ENCODE measurements at regions not wholly inside any gene's neighbourhood (a gene's known extent, or its start where the extent isn't known, plus 50 kb on each side); places are given as distances from the start of the nearest gene placed in this dataset.
"Not testable (repeated sequence)": the region's sequence is repeated elsewhere in the genome, so short reads cannot be mapped to it uniquely, and the experiment has no call there.

DNA sequence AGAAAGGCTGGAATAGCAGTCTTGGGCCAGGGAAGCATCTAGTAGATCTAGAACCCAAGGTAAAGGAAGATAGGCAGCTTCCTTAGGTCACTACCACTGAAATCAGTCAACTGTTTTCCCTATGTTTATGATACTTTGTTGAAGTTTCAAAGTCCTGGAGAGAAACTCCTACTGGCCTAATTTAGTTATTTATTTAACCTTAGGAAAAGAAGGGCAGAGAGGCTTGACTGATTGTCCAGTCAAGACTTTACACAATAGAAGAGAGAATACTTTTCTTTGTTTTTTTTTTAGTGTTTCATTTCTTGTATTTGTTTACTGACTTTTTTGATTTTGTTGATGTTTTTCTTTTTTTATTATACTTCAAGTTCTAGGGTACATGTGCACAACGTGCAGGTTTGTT lies 138.9 kb upstream of the PHYHIPL start:
- Histone ChIP-seq H3K9me3 (no peaks in the 10 kb centered on the region), H3K4me1 (ENCODE audit: low read depth) (no peaks in the 10 kb centered on the region), H3K4me3 (no peak overlapping the region), H3K36me3 (ENCODE audit: low read depth) (no peaks in the 10 kb centered on the region)
- DNase-seq (no peak), ATAC-seq (no peak)
- TF ChIP-seq, protein P1, sequence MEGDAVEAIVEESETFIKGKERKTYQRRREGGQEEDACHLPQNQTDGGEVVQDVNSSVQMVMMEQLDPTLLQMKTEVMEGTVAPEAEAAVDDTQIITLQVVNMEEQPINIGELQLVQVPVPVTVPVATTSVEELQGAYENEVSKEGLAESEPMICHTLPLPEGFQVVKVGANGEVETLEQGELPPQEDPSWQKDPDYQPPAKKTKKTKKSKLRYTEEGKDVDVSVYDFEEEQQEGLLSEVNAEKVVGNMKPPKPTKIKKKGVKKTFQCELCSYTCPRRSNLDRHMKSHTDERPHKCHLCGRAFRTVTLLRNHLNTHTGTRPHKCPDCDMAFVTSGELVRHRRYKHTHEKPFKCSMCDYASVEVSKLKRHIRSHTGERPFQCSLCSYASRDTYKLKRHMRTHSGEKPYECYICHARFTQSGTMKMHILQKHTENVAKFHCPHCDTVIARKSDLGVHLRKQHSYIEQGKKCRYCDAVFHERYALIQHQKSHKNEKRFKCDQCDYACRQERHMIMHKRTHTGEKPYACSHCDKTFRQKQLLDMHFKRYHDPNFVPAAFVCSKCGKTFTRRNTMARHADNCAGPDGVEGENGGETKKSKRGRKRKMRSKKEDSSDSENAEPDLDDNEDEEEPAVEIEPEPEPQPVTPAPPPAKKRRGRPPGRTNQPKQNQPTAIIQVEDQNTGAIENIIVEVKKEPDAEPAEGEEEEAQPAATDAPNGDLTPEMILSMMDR (IDR thresholded peaks at IDR 0.05) = no peak
- intact Hi-C loops (cut with DNase I, micrococcal nuclease) = no loop called here

DNA sequence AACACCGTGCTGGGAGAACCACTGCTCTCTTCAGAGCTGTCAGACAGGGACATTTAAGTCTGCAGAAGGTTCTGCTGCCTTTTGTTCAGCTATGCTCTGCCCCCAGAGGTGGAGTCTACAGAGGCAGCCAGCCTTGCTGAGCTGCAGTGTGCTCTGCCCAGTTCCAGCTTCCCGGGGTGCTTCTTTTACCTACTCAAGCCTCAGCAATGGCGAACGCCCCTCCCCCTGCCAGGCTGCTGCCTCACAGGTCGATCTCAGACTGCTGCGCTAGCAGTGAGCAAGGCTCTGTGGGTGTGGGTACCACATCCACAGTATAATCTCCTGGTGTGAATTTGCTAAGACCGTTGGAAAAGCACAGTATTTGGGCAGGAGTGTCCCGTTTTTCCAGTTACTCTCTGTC lies 133.1 kb upstream of the PHYHIPL start:
- H3K4me3 ChIP-seq; H3K36me3 ChIP-seq (ENCODE audit: low read depth); H3K4me1 ChIP-seq (ENCODE audit: low read depth); DNase-seq; ATAC-seq; H3K9me3 ChIP-seq; intact Hi-C loops (cut with DNase I, micrococcal nuclease): not testable (repeated sequence)

DNA sequence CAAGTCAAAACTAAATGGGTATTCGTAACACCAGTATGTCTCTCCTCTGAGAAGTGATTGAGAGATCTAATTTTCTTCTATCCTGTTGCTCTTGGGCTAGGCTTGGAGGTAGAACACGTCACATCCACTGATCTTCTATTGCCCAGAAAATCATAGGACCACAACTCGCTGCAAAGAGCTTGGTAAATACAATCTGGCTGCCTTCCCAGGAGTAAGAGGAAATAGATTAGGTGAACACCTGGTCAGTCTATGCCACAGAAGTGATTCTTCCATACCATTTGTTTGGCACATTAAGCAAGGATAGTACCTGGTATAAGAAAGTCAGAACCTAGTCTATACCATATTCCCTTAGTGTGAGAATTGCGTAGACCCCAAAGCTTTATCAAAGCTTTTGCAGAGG lies 129.3 kb upstream of the PHYHIPL start:
- TF ChIP-seq, protein P1 (IDR thresholded peaks at IDR 0.05) = no peak
- H3K4me3 ChIP-seq = no peak overlapping the region
- ATAC-seq = peak; percentile 73
- no peaks in the 10 kb centered on the region for H3K9me3 ChIP-seq
- intact Hi-C loops (cut with DNase I, micrococcal nuclease) = no loop called here
- peak in 1 of 3 donors; percentile 9 for DNase-seq
- H3K4me1 ChIP-seq (ENCODE audit: low read depth) = no peaks in the 10 kb centered on the region
- no peaks in the 10 kb centered on the region for H3K36me3 ChIP-seq (ENCODE audit: low read depth)

DNA sequence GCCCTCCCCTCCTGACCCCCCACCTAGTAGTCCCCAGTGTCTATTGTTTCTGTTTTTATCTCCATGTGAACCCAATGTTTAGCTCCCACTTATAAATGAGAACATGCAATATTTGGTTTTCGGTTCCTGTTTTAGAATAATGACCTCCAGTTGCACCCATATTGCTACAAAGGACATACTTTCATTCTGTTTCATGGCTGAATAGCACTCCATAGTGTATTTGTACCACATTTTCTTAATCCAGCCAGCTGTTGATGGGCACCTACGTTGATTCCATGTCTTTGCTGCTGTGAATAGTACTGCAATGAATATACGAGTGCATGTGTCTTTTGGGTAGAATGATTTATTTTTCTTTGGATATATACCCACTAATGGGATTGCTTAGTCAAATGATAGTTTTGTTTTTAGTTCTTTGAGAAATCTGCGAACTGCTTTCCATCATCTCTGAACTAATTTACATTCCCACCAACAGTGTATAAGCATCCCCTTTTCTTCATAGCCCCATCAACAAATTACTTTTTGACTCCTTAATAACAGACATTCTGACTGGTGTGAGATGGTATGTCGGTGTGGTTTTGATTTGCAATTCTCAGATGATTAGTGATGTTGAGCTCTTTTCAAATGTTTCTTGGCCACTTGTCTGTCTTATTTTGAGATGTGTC lies 128.4 kb upstream of the PHYHIPL start:
- DNase-seq = no peak
- intact Hi-C loops (cut with DNase I, micrococcal nuclease) = no loop called here
- no peak for ATAC-seq
- H3K4me3 ChIP-seq = no peak overlapping the region
- no peaks in the 10 kb centered on the region for H3K9me3 ChIP-seq
- H3K36me3 ChIP-seq (ENCODE audit: low read depth) = no peaks in the 10 kb centered on the region
- no peaks in the 10 kb centered on the region for H3K4me1 ChIP-seq (ENCODE audit: low read depth)
- TF ChIP-seq, protein P1 (IDR thresholded peaks at IDR 0.05) = no peak

DNA sequence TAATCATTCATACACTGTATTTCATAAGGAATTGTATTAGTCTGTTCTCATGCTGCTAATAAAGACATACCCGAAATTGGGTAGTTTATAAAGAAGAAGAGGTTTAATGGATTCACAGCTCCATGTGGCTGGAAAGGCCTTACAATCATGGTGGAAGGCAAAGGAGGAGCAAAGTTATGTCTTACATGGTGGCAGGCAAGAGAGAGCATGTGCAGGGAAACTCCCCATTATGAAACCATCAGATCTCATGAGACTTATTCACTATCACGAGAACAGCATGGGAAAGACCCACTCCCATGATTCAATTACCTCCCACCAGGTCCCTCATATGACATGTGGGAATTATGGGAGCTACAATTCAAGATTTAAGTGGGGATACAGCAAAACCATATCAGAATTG lies 122.9 kb upstream of the PHYHIPL start:
- H3K9me3 ChIP-seq; H3K36me3 ChIP-seq (ENCODE audit: low read depth); H3K4me3 ChIP-seq; H3K4me1 ChIP-seq (ENCODE audit: low read depth); ATAC-seq; DNase-seq; intact Hi-C loops (cut with DNase I, micrococcal nuclease): not testable (repeated sequence)

DNA sequence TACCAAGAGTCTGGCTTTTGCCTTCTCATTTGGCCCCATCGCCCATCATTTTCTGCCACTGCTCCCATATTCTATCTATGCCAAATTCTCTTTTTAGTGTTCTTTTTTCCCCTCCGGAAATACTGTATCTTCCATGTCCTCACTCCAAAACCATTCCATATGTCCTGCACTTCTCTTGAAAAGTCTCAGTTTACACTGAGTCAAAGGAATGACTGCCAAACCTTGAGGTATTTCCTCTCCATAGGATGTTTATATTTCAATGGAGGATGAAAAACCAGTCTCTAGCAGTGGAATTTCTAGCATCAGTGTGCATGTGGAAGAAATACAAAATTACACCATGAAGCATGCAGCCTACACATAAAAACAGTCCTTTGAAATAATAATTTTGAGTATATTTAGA lies 121.4 kb upstream of the PHYHIPL start:
- intact Hi-C loops (cut with DNase I, micrococcal nuclease) = no loop called here
- no peak overlapping the region for H3K4me3 ChIP-seq
- TF ChIP-seq, protein P1 (IDR thresholded peaks at IDR 0.05) = no peak
- ATAC-seq (no peak), DNase-seq (no peak)
- H3K4me1 ChIP-seq (ENCODE audit: low read depth) = no peaks in the 10 kb centered on the region
- H3K36me3 ChIP-seq (ENCODE audit: low read depth) = no peaks in the 10 kb centered on the region
- H3K9me3 ChIP-seq = no peaks in the 10 kb centered on the region

DNA sequence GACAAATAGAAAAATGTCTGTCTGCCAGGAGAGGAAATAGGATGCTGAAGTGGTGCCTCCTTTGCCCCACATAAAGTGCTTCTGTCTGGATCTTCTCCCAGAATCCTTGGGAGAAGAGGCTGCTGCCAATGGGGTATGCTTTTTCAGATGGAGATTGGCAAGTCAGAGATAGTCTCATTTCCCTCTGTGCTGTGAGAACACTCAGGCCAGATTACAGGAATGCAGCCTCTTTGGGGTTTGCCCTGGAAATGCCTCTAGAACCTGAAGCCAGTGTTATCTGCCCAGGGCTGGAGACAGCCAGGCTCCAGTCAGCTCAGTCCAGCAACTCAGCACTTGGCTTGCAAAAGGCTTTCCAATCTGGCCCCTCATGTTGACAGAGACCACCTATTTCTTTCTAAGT lies 119.1 kb upstream of the PHYHIPL start:
- H3K4me1 ChIP-seq (ENCODE audit: low read depth) = no peaks in the 10 kb centered on the region
- DNase-seq (no peak), ATAC-seq (no peak)
- H3K9me3 ChIP-seq = no peaks in the 10 kb centered on the region
- TF ChIP-seq, protein P1 (IDR thresholded peaks at IDR 0.05) = no peak
- H3K4me3 ChIP-seq = no peak overlapping the region
- intact Hi-C loops (cut with DNase I, micrococcal nuclease) = no loop called here
- no peaks in the 10 kb centered on the region for H3K36me3 ChIP-seq (ENCODE audit: low read depth)
